ENCODE measurements at regions not wholly inside any gene's neighbourhood (a gene's known extent, or its start where the extent isn't known, plus 50 kb on each side); places are given as distances from the start of the nearest gene placed in this dataset.
"Not testable (repeated sequence)": the region's sequence is repeated elsewhere in the genome, so short reads cannot be mapped to it uniquely, and the experiment has no call there.

DNA sequence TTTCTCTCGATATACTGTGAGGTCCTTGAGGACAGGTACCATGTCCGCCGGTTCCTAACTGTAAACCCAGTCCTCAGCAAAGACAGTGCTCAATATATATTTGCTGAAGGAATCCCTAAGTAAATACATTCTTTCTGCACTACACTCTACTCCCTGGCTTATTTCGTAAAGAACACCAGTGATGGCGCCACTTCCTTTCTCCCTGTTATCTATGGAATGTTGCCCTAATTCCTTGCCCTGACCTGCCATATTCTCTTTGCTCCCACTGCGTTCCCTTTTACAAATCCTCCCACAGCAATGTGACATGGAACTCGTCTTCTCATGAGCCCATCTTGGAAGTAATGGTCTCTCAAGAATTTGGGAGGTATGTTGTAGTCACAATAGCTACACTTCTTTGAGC, 507.4 kb upstream of the COBL start:
- Histone ChIP-seq H3K27me3 (ENCODE audit: control insufficient read depth in 1 of 2, insufficient read depth in 2 of 2, low read length in 2 of 2) (no peaks in the 10 kb centered on the region), H3K4me3 (ENCODE audit: low read depth in 1 of 2, low read length in 2 of 2) (no peak overlapping the region), H3K36me3 (ENCODE audit: insufficient read depth, low read length) (no peaks in the 10 kb centered on the region), H3K9ac (ENCODE audit: low read length) (no peak overlapping the region), H3K27ac (ENCODE audit: low read depth, low read length) (no peak overlapping the region), H3K9me3 (ENCODE audit: low read length) (no peaks in the 10 kb centered on the region), H3K4me1 (ENCODE audit: insufficient read depth, low read length) (no peaks in the 10 kb centered on the region)

DNA sequence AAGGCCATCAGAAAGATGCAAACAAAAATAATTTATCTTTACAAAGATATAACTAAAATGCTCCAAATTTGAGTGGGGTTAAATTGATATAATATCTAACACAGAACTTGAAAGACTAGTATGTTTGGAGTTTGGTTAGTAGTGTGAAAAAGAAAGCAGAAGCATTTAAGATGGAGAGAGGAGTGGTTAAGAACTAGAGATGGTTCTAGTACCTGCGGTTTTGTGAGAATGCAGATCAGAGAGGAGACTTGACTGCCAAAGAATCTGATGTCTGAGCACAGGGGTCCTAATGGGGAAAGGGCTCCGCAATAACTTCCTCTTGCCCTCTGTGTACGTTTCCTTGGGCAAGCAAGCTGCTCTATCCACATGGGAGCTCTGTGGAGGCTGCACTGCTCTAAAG, 506.8 kb upstream of the COBL start:
- H3K27me3 ChIP-seq (ENCODE audit: control insufficient read depth in 1 of 2, insufficient read depth in 2 of 2, low read length in 2 of 2): no peaks in the 10 kb centered on the region
- no peak overlapping the region for H3K9ac ChIP-seq (ENCODE audit: low read length)
- no peaks in the 10 kb centered on the region for H3K4me1 ChIP-seq (ENCODE audit: insufficient read depth, low read length)
- H3K36me3 ChIP-seq (ENCODE audit: insufficient read depth, low read length): no peaks in the 10 kb centered on the region
- H3K27ac ChIP-seq (ENCODE audit: low read depth, low read length): no peak overlapping the region
- no peak overlapping the region for H3K4me3 ChIP-seq (ENCODE audit: low read depth in 1 of 2, low read length in 2 of 2)
- no peaks in the 10 kb centered on the region for H3K9me3 ChIP-seq (ENCODE audit: low read length)

GRCh38 chr7:51817694-51818225, 501.2 kb upstream of the COBL start:
- Histone ChIP-seq H3K4me3 (ENCODE audit: low read depth in 1 of 2, low read length in 2 of 2) (no peak overlapping the region), H3K27ac (ENCODE audit: low read depth, low read length) (no peak overlapping the region), H3K4me1 (ENCODE audit: insufficient read depth, low read length) (no peaks in the 10 kb centered on the region), H3K9ac (ENCODE audit: low read length) (no peak overlapping the region), H3K9me3 (ENCODE audit: low read length) (no peaks in the 10 kb centered on the region), H3K36me3 (ENCODE audit: insufficient read depth, low read length) (no peaks in the 10 kb centered on the region), H3K27me3 (ENCODE audit: control insufficient read depth in 1 of 2, insufficient read depth in 2 of 2, low read length in 2 of 2) (no peaks in the 10 kb centered on the region)

- not testable (repeated sequence) for H3K9me3 ChIP-seq (ENCODE audit: low read length); H3K9ac ChIP-seq (ENCODE audit: low read length); H3K36me3 ChIP-seq (ENCODE audit: insufficient read depth, low read length); H3K4me3 ChIP-seq (ENCODE audit: low read depth in 1 of 2, low read length in 2 of 2); H3K4me1 ChIP-seq (ENCODE audit: insufficient read depth, low read length); H3K27ac ChIP-seq (ENCODE audit: low read depth, low read length); H3K27me3 ChIP-seq (ENCODE audit: control insufficient read depth in 1 of 2, insufficient read depth in 2 of 2, low read length in 2 of 2)
Measured at GRCh38 chr7:51805783-51806431, 489.3 kb upstream of the COBL start.

DNA sequence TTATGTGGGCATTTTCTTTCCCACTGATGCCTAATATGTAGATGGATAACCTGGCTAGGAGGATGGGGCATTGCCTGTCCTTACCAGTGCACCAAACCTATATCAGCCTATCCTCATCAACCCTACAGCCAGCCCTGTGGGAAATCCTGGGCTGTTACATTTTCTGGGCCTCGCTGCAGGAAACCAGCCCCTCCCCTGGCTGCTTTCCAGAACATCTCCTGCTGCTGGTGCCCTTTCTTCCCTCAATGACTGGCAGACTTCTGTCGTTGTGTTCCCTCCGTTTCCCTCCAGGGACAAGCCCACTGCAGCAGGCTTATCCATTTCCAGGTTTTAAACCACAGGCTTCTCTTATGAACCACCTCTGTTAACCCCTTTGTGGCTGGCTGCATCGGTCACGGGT, 486.1 kb upstream of the COBL start:
- no peaks in the 10 kb centered on the region for H3K4me1 ChIP-seq (ENCODE audit: insufficient read depth, low read length)
- no peaks in the 10 kb centered on the region for H3K27me3 ChIP-seq (ENCODE audit: control insufficient read depth in 1 of 2, insufficient read depth in 2 of 2, low read length in 2 of 2)
- no peak overlapping the region for H3K4me3 ChIP-seq (ENCODE audit: low read depth in 1 of 2, low read length in 2 of 2)
- no peaks in the 10 kb centered on the region for H3K9me3 ChIP-seq (ENCODE audit: low read length)
- no peak overlapping the region for H3K27ac ChIP-seq (ENCODE audit: low read depth, low read length)
- H3K36me3 ChIP-seq (ENCODE audit: insufficient read depth, low read length): no peaks in the 10 kb centered on the region
- H3K9ac ChIP-seq (ENCODE audit: low read length): no peak overlapping the region

GRCh38 chr7:51797371-51797770, 480.8 kb upstream of the COBL start:
- Histone ChIP-seq H3K9me3 (ENCODE audit: low read length) (no peaks in the 10 kb centered on the region), H3K27me3 (ENCODE audit: control insufficient read depth in 1 of 2, insufficient read depth in 2 of 2, low read length in 2 of 2) (no peaks in the 10 kb centered on the region), H3K36me3 (ENCODE audit: insufficient read depth, low read length) (no peaks in the 10 kb centered on the region), H3K4me1 (ENCODE audit: insufficient read depth, low read length) (no peaks in the 10 kb centered on the region), H3K9ac (ENCODE audit: low read length) (no peak overlapping the region), H3K27ac (ENCODE audit: low read depth, low read length) (no peak overlapping the region), H3K4me3 (ENCODE audit: low read depth in 1 of 2, low read length in 2 of 2) (no peak overlapping the region)

GRCh38 chr7:51792796-51793195, 476.2 kb upstream of the COBL start:
- no peak overlapping the region for H3K27ac ChIP-seq (ENCODE audit: low read depth, low read length)
- no peak overlapping the region for H3K4me3 ChIP-seq (ENCODE audit: low read depth in 1 of 2, low read length in 2 of 2)
- H3K27me3 ChIP-seq (ENCODE audit: control insufficient read depth in 1 of 2, insufficient read depth in 2 of 2, low read length in 2 of 2): no peaks in the 10 kb centered on the region
- no peaks in the 10 kb centered on the region for H3K4me1 ChIP-seq (ENCODE audit: insufficient read depth, low read length)
- H3K36me3 ChIP-seq (ENCODE audit: insufficient read depth, low read length): no peaks in the 10 kb centered on the region
- H3K9ac ChIP-seq (ENCODE audit: low read length): no peak overlapping the region
- no peaks in the 10 kb centered on the region for H3K9me3 ChIP-seq (ENCODE audit: low read length)

DNA sequence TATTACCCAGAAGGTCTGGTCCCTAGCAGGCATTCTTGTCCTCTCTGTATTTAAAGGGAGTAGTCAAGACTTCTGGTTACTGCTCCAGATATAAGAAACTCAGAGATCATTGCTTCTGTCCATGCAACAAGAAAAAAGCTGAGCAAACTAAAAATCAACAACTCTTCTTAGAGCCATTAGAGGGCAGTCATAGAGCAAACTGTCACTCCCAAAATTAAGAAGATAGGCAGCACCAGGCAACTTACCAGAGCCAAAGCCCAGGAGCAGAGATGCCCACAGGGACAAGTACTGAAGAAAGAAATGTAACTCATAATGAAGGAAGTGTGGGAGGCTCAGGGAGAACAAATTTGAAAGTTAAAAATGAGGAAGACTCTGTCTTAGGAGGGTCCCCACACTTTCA, 472.9 kb upstream of the COBL start:
- H3K27ac ChIP-seq (ENCODE audit: low read depth, low read length): no peak overlapping the region
- H3K36me3 ChIP-seq (ENCODE audit: insufficient read depth, low read length): no peaks in the 10 kb centered on the region
- H3K4me3 ChIP-seq (ENCODE audit: low read depth in 1 of 2, low read length in 2 of 2): no peak overlapping the region
- no peaks in the 10 kb centered on the region for H3K4me1 ChIP-seq (ENCODE audit: insufficient read depth, low read length)
- no peaks in the 10 kb centered on the region for H3K9me3 ChIP-seq (ENCODE audit: low read length)
- H3K9ac ChIP-seq (ENCODE audit: low read length): no peak overlapping the region
- no peaks in the 10 kb centered on the region for H3K27me3 ChIP-seq (ENCODE audit: control insufficient read depth in 1 of 2, insufficient read depth in 2 of 2, low read length in 2 of 2)

- Histone ChIP-seq H3K27ac (ENCODE audit: low read depth, low read length) (no peak overlapping the region), H3K27me3 (ENCODE audit: control insufficient read depth in 1 of 2, insufficient read depth in 2 of 2, low read length in 2 of 2) (no peaks in the 10 kb centered on the region), H3K9ac (ENCODE audit: low read length) (no peak overlapping the region), H3K4me1 (ENCODE audit: insufficient read depth, low read length) (no peaks in the 10 kb centered on the region), H3K4me3 (ENCODE audit: low read depth in 1 of 2, low read length in 2 of 2) (no peak overlapping the region), H3K9me3 (ENCODE audit: low read length) (no peaks in the 10 kb centered on the region), H3K36me3 (ENCODE audit: insufficient read depth, low read length) (no peaks in the 10 kb centered on the region)
Measured at GRCh38 chr7:51786284-51786683, 469.7 kb upstream of the COBL start.

GRCh38 chr7:51785876-51786275, 469.3 kb upstream of the COBL start:
- no peaks in the 10 kb centered on the region for H3K9me3 ChIP-seq (ENCODE audit: low read length)
- no peaks in the 10 kb centered on the region for H3K4me1 ChIP-seq (ENCODE audit: insufficient read depth, low read length)
- no peaks in the 10 kb centered on the region for H3K27me3 ChIP-seq (ENCODE audit: control insufficient read depth in 1 of 2, insufficient read depth in 2 of 2, low read length in 2 of 2)
- no peak overlapping the region for H3K4me3 ChIP-seq (ENCODE audit: low read depth in 1 of 2, low read length in 2 of 2)
- H3K36me3 ChIP-seq (ENCODE audit: insufficient read depth, low read length): no peaks in the 10 kb centered on the region
- H3K27ac ChIP-seq (ENCODE audit: low read depth, low read length): no peak overlapping the region
- no peak overlapping the region for H3K9ac ChIP-seq (ENCODE audit: low read length)

DNA sequence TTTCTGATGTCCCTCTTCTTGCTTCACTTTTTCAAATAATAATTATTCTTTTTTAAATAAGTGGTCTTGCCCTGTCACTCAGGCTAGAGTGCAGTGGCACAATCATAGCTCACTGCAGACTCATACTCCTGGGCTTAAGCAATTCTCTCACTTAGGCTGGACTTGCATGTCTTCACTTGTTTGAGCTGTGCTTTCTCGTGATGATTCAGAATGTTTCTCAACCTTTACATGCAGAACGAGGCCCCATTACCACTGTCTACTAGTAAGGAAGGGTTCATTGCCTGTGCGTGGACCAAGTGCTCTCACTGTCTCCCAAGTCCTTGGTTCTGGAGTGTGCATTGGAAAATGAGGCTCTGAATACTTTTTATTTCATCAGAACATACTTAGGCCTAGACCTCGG, 468.6 kb upstream of the COBL start:
- Histone ChIP-seq H3K4me1 (ENCODE audit: insufficient read depth, low read length) (no peaks in the 10 kb centered on the region), H3K9me3 (ENCODE audit: low read length) (no peaks in the 10 kb centered on the region), H3K36me3 (ENCODE audit: insufficient read depth, low read length) (no peaks in the 10 kb centered on the region), H3K4me3 (ENCODE audit: low read depth in 1 of 2, low read length in 2 of 2) (no peak overlapping the region), H3K27ac (ENCODE audit: low read depth, low read length) (no peak overlapping the region), H3K27me3 (ENCODE audit: control insufficient read depth in 1 of 2, insufficient read depth in 2 of 2, low read length in 2 of 2) (no peaks in the 10 kb centered on the region), H3K9ac (ENCODE audit: low read length) (no peak overlapping the region)

DNA sequence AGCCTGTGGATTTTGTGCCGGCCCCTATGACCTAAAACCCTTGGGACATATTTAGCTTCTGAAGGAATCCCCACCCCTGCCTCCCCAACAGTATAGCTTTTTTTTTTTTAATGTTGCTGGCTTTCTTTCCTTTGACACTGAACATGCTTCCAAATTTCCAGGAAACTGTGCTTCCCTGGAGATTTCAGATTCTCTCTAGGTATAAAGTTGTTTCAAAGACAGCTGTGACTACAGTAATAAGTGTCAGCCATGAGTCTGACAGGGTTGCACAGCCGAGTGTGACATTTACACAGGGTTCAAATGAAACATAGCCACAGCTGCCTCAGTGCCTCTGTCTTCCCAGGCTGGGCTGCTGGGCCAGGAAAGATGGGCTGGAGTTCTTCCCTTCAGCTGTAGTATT, 466.6 kb upstream of the COBL start:
- Histone ChIP-seq H3K27ac (ENCODE audit: low read depth, low read length) (no peak overlapping the region), H3K9ac (ENCODE audit: low read length) (no peak overlapping the region), H3K9me3 (ENCODE audit: low read length) (no peaks in the 10 kb centered on the region), H3K4me3 (ENCODE audit: low read depth in 1 of 2, low read length in 2 of 2) (no peak overlapping the region), H3K4me1 (ENCODE audit: insufficient read depth, low read length) (no peaks in the 10 kb centered on the region), H3K27me3 (ENCODE audit: control insufficient read depth in 1 of 2, insufficient read depth in 2 of 2, low read length in 2 of 2) (no peaks in the 10 kb centered on the region), H3K36me3 (ENCODE audit: insufficient read depth, low read length) (no peaks in the 10 kb centered on the region)
